Parathyroid adenoma (tissue), 2 donors: ENCODE measurements at regions not wholly inside any gene's neighbourhood (a gene's known extent, or its start where the extent isn't known, plus 50 kb on each side); places are given as distances from the start of the nearest gene placed in this dataset.

ENCODE experiments used
- H2AFZ ChIP-seq: fragments of 300-600 bp; sonication (generic); one replicate; pipeline ENCODE4 v1.7.0; 2017; ENCODE audit warnings: antibody characterized with exemption, mild to moderate bottlenecking
- H3K27ac ChIP-seq: fragments of 300-600 bp; sonication (generic); one replicate; pipeline ENCODE4 v1.7.0; 2017
- H3K27me3 ChIP-seq: fragments of 300-600 bp; sonication (generic); one replicate; pipeline ENCODE4 v1.7.0; 2017; ENCODE audit warnings: low read length; ENCODE audit not compliant: control insufficient read depth, insufficient read depth
- H3K36me3 ChIP-seq: fragments of 300-600 bp; sonication (generic); one replicate; pipeline ENCODE4 v1.7.0; 2017; ENCODE audit warnings: low read length; ENCODE audit not compliant: control insufficient read depth, insufficient read depth
- H3K4me1 ChIP-seq: fragments of 300-600 bp; sonication (generic); one replicate; pipeline ENCODE4 v1.7.0; 2017; ENCODE audit warnings: control low read depth
- H3K4me2 ChIP-seq: fragments of 300-600 bp; sonication (generic); one replicate; pipeline ENCODE4 v1.7.0; 2017; ENCODE audit warnings: low read length
- H3K4me3 ChIP-seq: fragments of 300-600 bp; sonication (generic); one replicate; pipeline ENCODE4 v1.7.0; 2017; ENCODE audit warnings: low read depth, low read length
- H3K79me2 ChIP-seq: fragments of 300-600 bp; sonication (generic); one replicate; pipeline ENCODE4 v1.7.0; 2017; ENCODE audit warnings: control low read depth
- H3K9ac ChIP-seq: fragments of 300-600 bp; sonication (generic); one replicate; pipeline ENCODE4 v1.7.0; 2017; ENCODE audit warnings: mild to moderate bottlenecking
- H3K9me3 ChIP-seq: fragments of 300-600 bp; sonication (generic); one replicate; pipeline ENCODE4 v1.7.0; 2017; ENCODE audit warnings: low read length; ENCODE audit not compliant: control insufficient read depth
- TF ChIP-seq, protein P1 (sequence below): fragments of 300-600 bp; sonication (generic); IDR thresholded peaks from one replicate; pipeline ENCODE4 v1.7.0; 2017; ENCODE audit warnings: antibody characterized with exemption, mild to moderate bottlenecking
- donor health status: primary hyperparathyroidism.

DNA sequence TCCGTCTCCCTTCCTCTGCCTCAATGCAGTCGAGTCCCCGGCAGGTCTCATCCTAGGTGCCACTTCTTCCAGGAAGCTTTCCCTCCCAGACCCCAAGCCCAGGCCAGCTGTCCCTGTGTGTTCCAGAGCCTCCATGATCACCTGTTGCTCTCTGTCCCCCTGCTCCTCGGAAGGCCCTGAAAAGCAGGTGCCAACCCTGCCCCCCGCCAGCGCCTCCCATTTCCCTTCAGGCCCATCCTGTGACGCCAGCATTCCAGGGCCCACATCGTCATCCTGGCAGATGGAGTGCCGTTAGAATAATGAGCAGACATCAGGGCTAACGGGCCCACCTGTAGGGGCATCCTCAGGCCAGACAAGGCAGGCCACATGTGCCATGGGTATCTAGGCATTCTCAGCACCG is 253.0 kb upstream of the PPP2R2D start:
- H2AFZ ChIP-seq, result no peak overlapping the region
- no peaks in the 10 kb centered on the region for H3K36me3 ChIP-seq
- no peaks in the 10 kb centered on the region for H3K79me2 ChIP-seq
- H3K27me3 ChIP-seq, result no peaks in the 10 kb centered on the region
- no peak overlapping the region for H3K4me2 ChIP-seq
- no peak overlapping the region for H3K4me3 ChIP-seq
- no peaks in the 10 kb centered on the region for H3K4me1 ChIP-seq
- TF ChIP-seq, protein P1, sequence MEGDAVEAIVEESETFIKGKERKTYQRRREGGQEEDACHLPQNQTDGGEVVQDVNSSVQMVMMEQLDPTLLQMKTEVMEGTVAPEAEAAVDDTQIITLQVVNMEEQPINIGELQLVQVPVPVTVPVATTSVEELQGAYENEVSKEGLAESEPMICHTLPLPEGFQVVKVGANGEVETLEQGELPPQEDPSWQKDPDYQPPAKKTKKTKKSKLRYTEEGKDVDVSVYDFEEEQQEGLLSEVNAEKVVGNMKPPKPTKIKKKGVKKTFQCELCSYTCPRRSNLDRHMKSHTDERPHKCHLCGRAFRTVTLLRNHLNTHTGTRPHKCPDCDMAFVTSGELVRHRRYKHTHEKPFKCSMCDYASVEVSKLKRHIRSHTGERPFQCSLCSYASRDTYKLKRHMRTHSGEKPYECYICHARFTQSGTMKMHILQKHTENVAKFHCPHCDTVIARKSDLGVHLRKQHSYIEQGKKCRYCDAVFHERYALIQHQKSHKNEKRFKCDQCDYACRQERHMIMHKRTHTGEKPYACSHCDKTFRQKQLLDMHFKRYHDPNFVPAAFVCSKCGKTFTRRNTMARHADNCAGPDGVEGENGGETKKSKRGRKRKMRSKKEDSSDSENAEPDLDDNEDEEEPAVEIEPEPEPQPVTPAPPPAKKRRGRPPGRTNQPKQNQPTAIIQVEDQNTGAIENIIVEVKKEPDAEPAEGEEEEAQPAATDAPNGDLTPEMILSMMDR, result no peak
- H3K9ac ChIP-seq, result no peak overlapping the region
- H3K9me3 ChIP-seq, result no peaks in the 10 kb centered on the region
- no peak overlapping the region for H3K27ac ChIP-seq

DNA sequence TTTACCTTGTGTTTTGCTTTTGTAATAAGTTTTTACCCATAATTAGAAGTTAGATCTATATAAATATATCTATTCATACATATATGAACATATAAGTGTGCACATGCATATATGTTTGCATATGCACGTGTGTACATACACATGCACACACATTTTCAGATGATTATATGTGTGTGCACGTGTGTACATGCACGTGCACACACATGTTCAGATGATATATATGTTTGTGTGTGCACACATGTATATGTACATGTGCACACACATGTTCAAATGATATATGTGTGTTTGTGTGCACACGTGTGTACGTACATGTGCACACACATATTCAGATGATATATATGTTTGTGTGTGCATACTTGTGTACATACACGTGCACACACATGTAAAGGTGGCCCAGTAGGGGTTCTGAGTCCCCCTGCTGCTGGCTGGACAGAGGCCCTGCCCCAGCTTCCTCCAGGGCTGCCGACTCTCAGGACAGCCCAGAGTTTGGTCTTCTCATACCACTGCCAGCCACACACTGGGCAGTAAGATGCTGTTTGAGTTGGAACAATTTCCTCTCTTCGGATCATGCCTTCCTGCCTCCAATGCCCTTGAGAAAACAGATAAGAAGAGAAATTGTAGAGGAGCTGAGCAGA is 252.3 kb upstream of the PPP2R2D start:
- H3K9ac ChIP-seq, result no peak overlapping the region
- H2AFZ ChIP-seq, result no peak overlapping the region
- H3K79me2 ChIP-seq, result no peaks in the 10 kb centered on the region
- no peaks in the 10 kb centered on the region for H3K4me1 ChIP-seq
- no peak overlapping the region for H3K4me2 ChIP-seq
- TF ChIP-seq, protein P1, result no peak
- no peaks in the 10 kb centered on the region for H3K9me3 ChIP-seq
- H3K27ac ChIP-seq, result no peak overlapping the region
- no peaks in the 10 kb centered on the region for H3K27me3 ChIP-seq
- H3K4me3 ChIP-seq, result no peak overlapping the region
- H3K36me3 ChIP-seq, result no peaks in the 10 kb centered on the region

DNA sequence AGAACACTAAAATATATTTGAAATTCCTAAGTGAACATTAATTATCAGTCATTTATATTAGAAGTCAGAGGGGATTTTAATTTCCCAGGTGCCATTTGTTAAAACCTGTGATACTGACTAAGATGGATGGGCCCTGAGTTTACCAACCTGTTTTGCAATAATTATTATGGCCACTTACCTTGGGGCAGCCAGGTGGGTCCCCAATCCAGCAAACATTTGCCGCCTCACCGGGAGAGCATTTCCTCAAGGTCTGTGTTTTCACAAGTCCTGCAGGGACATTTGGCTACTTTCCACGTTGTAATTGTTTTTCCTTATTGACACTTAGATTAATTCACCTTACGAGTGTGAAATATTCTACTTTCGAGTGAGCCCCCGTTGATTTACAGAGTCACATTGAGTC is 251.2 kb upstream of the PPP2R2D start:
- no peak overlapping the region for H3K4me2 ChIP-seq
- TF ChIP-seq, protein P1, result no peak
- H3K4me3 ChIP-seq, result no peak overlapping the region
- H3K27me3 ChIP-seq, result no peaks in the 10 kb centered on the region
- no peak overlapping the region for H3K27ac ChIP-seq
- H2AFZ ChIP-seq, result no peak overlapping the region
- no peak overlapping the region for H3K9ac ChIP-seq
- H3K79me2 ChIP-seq, result no peaks in the 10 kb centered on the region
- H3K36me3 ChIP-seq, result no peaks in the 10 kb centered on the region
- H3K4me1 ChIP-seq, result no peaks in the 10 kb centered on the region
- H3K9me3 ChIP-seq, result no peaks in the 10 kb centered on the region

DNA sequence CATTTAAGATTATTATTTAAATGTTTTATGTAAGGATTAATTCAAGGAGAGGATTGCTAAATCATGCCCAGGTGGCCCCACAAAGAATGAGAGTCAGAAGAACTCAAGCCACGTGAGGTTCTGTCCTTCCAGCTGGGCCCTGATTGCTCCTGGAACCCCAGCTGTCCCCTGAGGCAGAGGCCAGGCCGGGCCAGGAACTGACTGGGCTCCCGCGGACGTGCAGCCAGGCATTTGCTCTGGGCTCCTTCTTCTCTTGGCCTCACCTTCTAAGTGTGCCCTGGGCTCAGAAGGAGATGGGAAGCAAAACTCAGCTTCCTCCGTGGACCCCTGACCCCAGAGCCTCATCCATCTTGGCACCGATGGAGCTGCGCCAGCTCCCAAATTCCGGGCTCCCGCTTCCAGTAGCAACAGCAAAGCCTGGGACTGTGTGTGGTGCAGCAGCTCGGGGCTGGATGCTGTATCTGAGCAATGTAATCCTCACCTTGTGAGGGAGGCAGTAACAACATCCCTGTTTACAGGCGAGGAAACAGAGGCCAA is 250.6 kb upstream of the PPP2R2D start:
- Histone ChIP-seq H3K4me2 (no peak overlapping the region), H3K27me3 (no peaks in the 10 kb centered on the region), H3K9ac (no peak overlapping the region), H3K27ac (no peak overlapping the region), H3K9me3 (no peaks in the 10 kb centered on the region), H2AFZ (no peak overlapping the region), H3K79me2 (no peaks in the 10 kb centered on the region), H3K36me3 (no peaks in the 10 kb centered on the region), H3K4me1 (no peaks in the 10 kb centered on the region), H3K4me3 (no peak overlapping the region)
- TF ChIP-seq, protein P1, result no peak
